T-helper 1 cell treated with Interleukin-12 subunit alpha and Interleukin-12 subunit beta and Interleukin-4 antibody, amounts not matched to agents 30 ng/mL and 1 ng/mL, for 36 hours (primary cell): ENCODE measurements at regions not wholly inside any gene's neighbourhood (a gene's known extent, or its start where the extent isn't known, plus 50 kb on each side); places are given as distances from the start of the nearest gene placed in this dataset.

Source experiments
- intact Hi-C: fragments of 100-400 bp; cut with micrococcal nuclease; formaldehyde crosslinking; loops from one replicate; pipeline ENCODE4 v1.15.1; 2024

- intact Hi-C loops, result no loop called here
These were observed 189.2 kb downstream of the FOXD2 start for GRCh38 chr1:47627016-47627415.

- intact Hi-C loops, result no loop called here
These were observed 189.9 kb downstream of the FOXD2 start for GRCh38 chr1:47627471-47628370.

DNA sequence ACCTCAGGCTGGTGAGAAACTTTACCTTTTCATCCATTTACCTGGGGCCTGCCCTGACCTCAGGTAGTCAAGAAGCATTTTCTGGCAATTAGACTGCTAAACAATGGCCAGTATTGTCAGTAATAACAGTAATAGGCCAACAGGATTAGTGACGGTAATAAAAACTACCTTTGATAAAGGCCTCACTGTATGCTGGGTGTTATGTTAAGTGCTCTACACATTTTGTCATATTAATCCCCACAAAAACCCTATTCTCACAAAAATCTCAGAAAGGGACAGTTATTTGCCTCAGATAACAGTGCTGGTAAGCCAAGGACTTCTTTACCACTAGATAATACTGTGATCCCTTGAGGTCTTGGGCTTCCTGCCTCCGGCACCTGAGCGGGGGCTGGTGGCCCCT lies 191.4 kb downstream of the FOXD2 start:
- intact Hi-C loops, result no loop called here

- intact Hi-C loops, result no loop called here
These were observed 192.5 kb downstream of the FOXD2 start for GRCh38 chr1:47630346-47630745.

- intact Hi-C loops, result no loop called here
These were observed 193.7 kb downstream of the FOXD2 start for GRCh38 chr1:47631411-47631995.

- intact Hi-C loops, result no loop called here
These were observed 197.3 kb downstream of the FOXD2 start for GRCh38 chr1:47635111-47635510.

GRCh38 chr1:47635597-47635996 lies 197.8 kb downstream of the FOXD2 start:
- intact Hi-C loops, result no loop called here

GRCh38 chr1:47637111-47637685 lies 199.4 kb downstream of the FOXD2 start:
- intact Hi-C loops, result no loop called here

DNA sequence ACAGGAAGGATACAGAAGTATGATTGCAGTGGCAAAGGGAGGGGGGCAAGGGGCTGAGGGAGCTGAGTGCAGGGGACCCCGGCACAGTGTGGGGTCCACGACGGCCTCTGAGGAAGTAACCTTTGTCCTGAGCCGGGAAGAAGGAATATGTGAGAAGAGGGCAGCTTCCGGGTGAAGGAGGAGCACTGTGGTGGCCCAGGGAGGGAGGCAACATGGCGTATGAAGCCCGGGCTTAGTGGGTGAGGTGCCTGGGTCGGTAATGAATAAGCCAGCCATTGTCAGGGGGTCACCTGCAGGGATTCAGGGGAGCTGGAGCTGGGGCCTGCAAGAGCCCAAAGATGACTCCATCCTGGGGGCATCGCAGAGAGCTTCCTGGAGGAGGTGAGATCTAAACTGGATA lies 200.4 kb downstream of the FOXD2 start:
- intact Hi-C loops, result no loop called here

DNA sequence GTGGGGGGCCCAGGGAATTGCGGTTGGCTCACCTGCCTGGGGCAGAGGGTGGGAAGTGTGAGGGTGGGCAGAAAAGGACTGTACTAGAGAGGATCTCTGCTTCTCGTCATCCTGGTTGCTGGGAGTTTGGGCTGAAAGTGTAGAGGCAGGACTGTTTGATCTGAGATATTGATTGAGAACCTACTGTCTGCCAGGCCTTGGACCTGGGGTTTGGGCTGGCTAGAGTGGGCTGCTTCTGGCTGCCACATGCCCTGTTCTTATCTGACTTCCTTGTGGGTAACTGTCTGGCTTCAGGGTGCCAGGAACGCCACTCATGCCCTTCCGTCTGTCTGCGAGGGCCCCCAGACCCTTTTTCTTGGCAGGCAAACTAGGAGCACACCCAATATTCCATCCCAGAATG lies 200.9 kb downstream of the FOXD2 start:
- intact Hi-C loops, result no loop called here

DNA sequence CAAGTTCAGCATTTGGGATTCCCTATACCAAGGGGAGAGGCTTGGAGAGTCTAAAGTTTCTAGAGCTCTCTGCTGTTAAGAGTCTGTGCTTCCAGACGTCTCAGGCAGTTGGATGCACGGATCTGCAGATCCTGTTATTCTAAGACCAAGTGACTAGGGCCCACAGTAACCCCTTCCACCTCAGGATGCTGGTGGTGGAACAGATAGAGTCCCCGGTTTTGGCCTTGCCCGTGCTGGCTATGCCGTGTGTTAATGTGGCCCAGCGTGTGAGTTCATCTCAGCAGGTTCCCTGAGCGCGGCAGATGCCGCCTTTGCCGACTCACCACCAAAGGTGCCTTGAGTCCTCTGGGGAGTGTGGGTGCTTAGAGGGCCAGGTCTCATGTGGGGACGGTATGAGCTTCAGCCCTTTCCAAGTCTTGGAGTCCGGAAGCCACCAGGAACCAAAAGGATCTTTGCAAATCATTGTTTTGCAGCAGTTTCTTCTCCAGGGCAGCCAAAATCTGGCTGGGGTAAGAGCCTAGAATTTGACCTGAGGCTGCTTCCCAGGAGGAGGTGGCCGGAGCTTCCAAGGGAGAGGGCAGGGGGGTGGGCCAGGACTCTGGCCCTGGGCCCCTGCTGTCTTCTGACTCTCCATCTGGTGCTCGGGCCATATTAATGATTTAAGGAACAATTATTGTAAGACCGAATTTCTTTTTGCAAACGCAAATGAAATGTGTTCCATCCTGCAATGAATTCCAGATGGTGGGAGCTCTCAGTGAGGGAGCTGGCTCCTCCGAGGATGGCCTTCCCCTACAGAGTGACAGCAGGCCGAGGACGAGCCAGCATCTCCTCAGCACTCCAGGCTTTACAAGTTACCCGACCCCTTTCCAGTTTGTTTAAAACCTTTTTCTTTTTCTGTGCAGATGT lies 205.7 kb downstream of the FOXD2 start:
- intact Hi-C loops, result no loop called here

- intact Hi-C loops, result no loop called here
These were observed 206.3 kb downstream of the FOXD2 start for GRCh38 chr1:47644212-47644573.

- intact Hi-C loops, result no loop called here
These were observed 207.3 kb downstream of the FOXD2 start for GRCh38 chr1:47645151-47645550.

- intact Hi-C loops, result no loop called here
These were observed 208.8 kb downstream of the FOXD2 start for GRCh38 chr1:47646676-47647075.

GRCh38 chr1:47647327-47647845 lies 209.5 kb downstream of the FOXD2 start:
- intact Hi-C loops, result no loop called here

GRCh38 chr1:47650205-47650604 lies 212.4 kb downstream of the FOXD2 start:
- intact Hi-C loops, result no loop called here

DNA sequence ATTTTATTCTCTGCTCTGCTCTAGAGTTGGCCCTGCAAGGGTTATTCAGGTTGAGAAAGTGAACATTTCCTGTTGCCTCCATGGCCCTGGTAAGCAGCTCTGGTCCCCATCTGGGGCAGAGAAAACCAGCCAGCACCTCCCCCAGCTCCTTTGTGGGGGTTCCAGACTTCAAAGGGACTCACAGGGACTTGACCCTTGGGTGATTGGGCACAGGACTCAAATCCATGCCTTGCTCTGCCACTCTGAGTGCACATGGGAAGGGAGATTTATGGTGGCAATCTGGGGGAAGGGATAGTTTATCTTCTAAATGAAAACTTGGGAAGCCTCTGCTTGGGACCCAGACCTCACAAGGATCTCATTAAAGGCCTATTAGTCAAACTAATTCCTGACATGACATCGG lies 212.8 kb downstream of the FOXD2 start:
- intact Hi-C loops, result no loop called here

GRCh38 chr1:47651311-47652089 lies 213.7 kb downstream of the FOXD2 start:
- intact Hi-C loops, result no loop called here

GRCh38 chr1:47655521-47656300 lies 217.9 kb downstream of the FOXD2 start:
- intact Hi-C loops, result no loop called here
